A549 (cell line): ENCODE measurements at regions not wholly inside any gene's neighbourhood (a gene's known extent, or its start where the extent isn't known, plus 50 kb on each side); places are given as distances from the start of the nearest gene placed in this dataset.

Experiments used
- ATAC-seq, 2 experiments: fragments of 200-7000 bp in 1 of 2; fragments of >200 bp in 1 of 2; cut with Nextera tagmentation in 1 of 2; cut with Tn5 transposase in 1 of 2; 3 replicates each; pipeline versions ENCODE4 v1.8.0 to v1.9.1; 2018 to 2020; ENCODE audit warnings: mild to moderate bottlenecking in 1 of 2, moderate library complexity in 1 of 2
- CTCF ChIA-PET: fragments of 300-600 bp; sonication (Branson Sonifier 250); formaldehyde crosslinking; extraction: SDS; loops from one replicate; lab custom pipeline; 2021; ENCODE audit warnings: antibody characterized with exemption, inconsistent platforms; lab: Yijun Ruan, JAX
- POLR2A ChIA-PET: fragments of 350-600 bp; formaldehyde crosslinking; extraction: SDS; loops from one replicate; lab custom pipeline; 2021; ENCODE audit warnings: antibody characterized with exemption, inconsistent platforms; lab: Yijun Ruan, JAX
- DNase-seq, 2 experiments: peaks; one replicate each; pipeline versions ENCODE4 v3.0.0 to v3.0.0-alpha.2; 2011 to 2016; ENCODE audit warnings: low read depth in 1 of 2, low spot score in 1 of 2
- FAIRE-seq: peaks from 2 replicates; lab custom pipeline; 2011; peaks lifted over from hg19 to GRCh38; lab: Jason Lieb, UNC
- H3K27ac ChIP-seq, 2 experiments: fragments of >200 bp; sonication (Bioruptor Twin); formaldehyde crosslinking; 3 replicates each; pipeline ENCODE4 v1.5.1; 2016 to 2017
- H3K4me1 ChIP-seq: fragments of >200 bp; sonication (Bioruptor Twin); formaldehyde crosslinking; 3 replicates; pipeline ENCODE4 v1.6.1; 2016
- H3K4me2 ChIP-seq: fragments of >200 bp; sonication (Bioruptor Twin); formaldehyde crosslinking; 3 replicates; pipeline ENCODE4 v1.6.1; 2016
- H3K4me3 ChIP-seq: fragments of >200 bp; sonication (Bioruptor Twin); formaldehyde crosslinking; 3 replicates; pipeline ENCODE4 v1.5.1; 2016
- H3K9me3 ChIP-seq: fragments of >200 bp; sonication (Bioruptor Twin); formaldehyde crosslinking; 3 replicates; pipeline ENCODE4 v1.6.1; 2016
- BCL3 ChIP-seq: fragments of >200 bp; sonication (Bioruptor Twin); formaldehyde crosslinking; IDR thresholded peaks from 3 replicates; pipeline ENCODE4 v1.6.1; 2016
- CBX8 ChIP-seq: fragments of 200-600 bp; sonication (generic); IDR thresholded peaks from 2 replicates; pipeline ENCODE4 v1.6.1; 2016
- CEBPB ChIP-seq, 2 experiments: fragments of >200 bp in 1 of 2; sonication (Bioruptor Twin) in 1 of 2; formaldehyde crosslinking in 1 of 2; IDR thresholded peaks; 2 replicates each; pipeline ENCODE4 v1.6.1; 2012 to 2016
- CHD4 ChIP-seq: fragments of 200-600 bp; sonication (generic); IDR thresholded peaks from 2 replicates; pipeline ENCODE4 v1.6.1; 2016; ENCODE audit warnings: antibody characterized with exemption, mild to moderate bottlenecking, borderline replicate concordance
- CTCF ChIP-seq: fragments of >200 bp; sonication (Bioruptor Twin); formaldehyde crosslinking; IDR thresholded peaks from 3 replicates; pipeline ENCODE4 v1.5.1; 2016
- E2F6 ChIP-seq: IDR thresholded peaks from 2 replicates; pipeline ENCODE4 v1.6.1; 2012; ENCODE audit warnings: low read depth, borderline replicate concordance
- EHF ChIP-seq: fragments of 250-450 bp; sonication (Bioruptor Pico); IDR thresholded peaks from 2 replicates; pipeline ENCODE4 v1.5.0; 2020; ENCODE audit warnings: mild to moderate bottlenecking
- EP300 ChIP-seq, 2 experiments: fragments of >200 bp; sonication (Bioruptor Twin); formaldehyde crosslinking; IDR thresholded peaks; 2 replicates in 1 of 2; 3 replicates in 1 of 2; pipeline ENCODE4 v1.6.1; 2016 to 2017
- ESRRA ChIP-seq: fragments of 150-350 bp; IDR thresholded peaks from 2 replicates; pipeline ENCODE4 v1.6.1; 2014; ENCODE audit warnings: mild to moderate bottlenecking, low read length, borderline replicate concordance
- FOSB ChIP-seq: fragments of 250-450 bp; sonication (Bioruptor Pico); IDR thresholded peaks from 2 replicates; pipeline ENCODE4 v1.5.0; 2020; ENCODE audit warnings: mild to moderate bottlenecking, moderate library complexity
- FOXS1 ChIP-seq: fragments of 250-450 bp; sonication (Bioruptor Pico); IDR thresholded peaks from 2 replicates; pipeline ENCODE4 v1.5.0; 2020; ENCODE audit warnings: mild to moderate bottlenecking, moderate library complexity
- GATA3 ChIP-seq: IDR thresholded peaks from 2 replicates; pipeline ENCODE4 v1.6.1; 2012; ENCODE audit warnings: borderline replicate concordance
- HDAC2 ChIP-seq: fragments of 200-600 bp; sonication (generic); IDR thresholded peaks from 2 replicates; pipeline ENCODE4 v1.6.1; 2016
- HOXA7 ChIP-seq: fragments of 250-450 bp; sonication (Bioruptor Pico); IDR thresholded peaks from 2 replicates; pipeline ENCODE4 v1.5.0; 2020; ENCODE audit warnings: mild to moderate bottlenecking, moderate library complexity
- HOXB13 ChIP-seq: fragments of 250-450 bp; sonication (Bioruptor Pico); IDR thresholded peaks from 2 replicates; pipeline ENCODE4 v1.5.0; 2020; ENCODE audit warnings: low read depth, mild to moderate bottlenecking, moderate library complexity
- HOXB5 ChIP-seq: fragments of 250-450 bp; sonication (Bioruptor Pico); IDR thresholded peaks from 2 replicates; pipeline ENCODE4 v1.5.0; 2020; ENCODE audit warnings: mild to moderate bottlenecking, moderate library complexity
- JUNB ChIP-seq: fragments of >200 bp; sonication (Bioruptor Twin); formaldehyde crosslinking; IDR thresholded peaks from 2 replicates; pipeline ENCODE4 v1.6.1; 2016
- KDM5A ChIP-seq: fragments of 200-600 bp; sonication (generic); IDR thresholded peaks from 2 replicates; pipeline ENCODE4 v1.6.1; 2016; ENCODE audit warnings: antibody characterized with exemption, mild to moderate bottlenecking
- MAFK ChIP-seq: fragments of 450-650 bp; IDR thresholded peaks from 2 replicates; pipeline ENCODE4 v1.6.1; 2014; ENCODE audit not compliant: partially characterized antibody
- MAZ ChIP-seq: fragments of 150-350 bp; IDR thresholded peaks from 2 replicates; pipeline ENCODE4 v1.6.1; 2014; ENCODE audit warnings: antibody characterized with exemption, low read depth, low read length, borderline replicate concordance
- NFE2L2 ChIP-seq: fragments of 150-350 bp; conservative IDR thresholded peaks from 2 replicates; pipeline ENCODE4 v1.6.1; 2014; ENCODE audit warnings: low read length
- NR3C1 ChIP-seq: fragments of >200 bp; sonication (Bioruptor Twin); formaldehyde crosslinking; IDR thresholded peaks from 3 replicates; pipeline ENCODE4 v1.6.1; 2017
- PBX3 ChIP-seq: IDR thresholded peaks from 2 replicates; pipeline ENCODE4 v1.6.1; 2012
- POLR2AphosphoS2 ChIP-seq: conservative IDR thresholded peaks from 2 replicates; pipeline ENCODE4 v1.6.1; 2012; ENCODE audit warnings: low read length, improper control_type of control experiment, inconsistent platforms
- RAD21 ChIP-seq, 2 experiments: fragments of >200 bp in 1 of 2; sonication (Bioruptor Twin) in 1 of 2; formaldehyde crosslinking in 1 of 2; IDR thresholded peaks in 1 of 2; conservative IDR thresholded peaks in 1 of 2; 2 replicates in 1 of 2; 3 replicates in 1 of 2; pipeline ENCODE4 v1.6.1; 2012 to 2018; ENCODE audit warnings: inconsistent platforms in 1 of 2
- RARB ChIP-seq: fragments of 250-450 bp; sonication (Bioruptor Pico); IDR thresholded peaks from 2 replicates; pipeline ENCODE4 v1.8.0; 2021; ENCODE audit warnings: mild to moderate bottlenecking, moderate library complexity
- RCOR1 ChIP-seq: fragments of 150-350 bp; IDR thresholded peaks from 2 replicates; pipeline ENCODE4 v1.6.1; 2014; ENCODE audit warnings: antibody characterized with exemption, low read length, low read depth
- REST ChIP-seq: fragments of 200-600 bp; sonication (generic); IDR thresholded peaks from 2 replicates; pipeline ENCODE4 v1.6.1; 2016; ENCODE audit warnings: antibody characterized with exemption, mild to moderate bottlenecking, moderate library complexity
- SMC3 ChIP-seq: fragments of >200 bp; sonication (Bioruptor Twin); formaldehyde crosslinking; IDR thresholded peaks from 3 replicates; pipeline ENCODE4 v1.6.1; 2018; ENCODE audit warnings: inconsistent platforms
- ZC3H11A ChIP-seq: fragments of 450-650 bp; IDR thresholded peaks from 2 replicates; pipeline ENCODE4 v1.6.1; 2014; ENCODE audit warnings: antibody characterized with exemption, mild to moderate bottlenecking
- ZFP36 ChIP-seq: fragments of 450-650 bp; IDR thresholded peaks from 2 replicates; pipeline ENCODE4 v1.6.1; 2014; ENCODE audit warnings: borderline replicate concordance; ENCODE audit not compliant: partially characterized antibody
- ZSCAN20 ChIP-seq: fragments of 250-450 bp; sonication (Bioruptor Pico); IDR thresholded peaks from 2 replicates; pipeline ENCODE4 v1.8.0; 2022; ENCODE audit warnings: mild to moderate bottlenecking, moderate library complexity
- WGBS: methylation state at CpG from one replicate; pipeline ENCODE4 v1.1.6; 2017; ENCODE audit errors: missing lambda C conversion rate; 5-methylcytosine and 5-hydroxymethylcytosine counted together

GRCh38 chr1:87644579-87645190 lies 316.0 kb downstream of the LMO4 start:
- 66% methylated on average over 7 of the region's 7 CpGs for WGBS
- Histone ChIP-seq H3K9me3 (no peaks in the 10 kb centered on the region), H3K4me1 (no peaks in the 10 kb centered on the region), H3K4me3 (no peak overlapping the region), H3K4me2 (no peak overlapping the region), H3K27ac (no peak overlapping the region)
- ChIA-PET CTCF (no interaction called here), POLR2A (no interaction called here)
- ATAC-seq (no peak), FAIRE-seq (no peak), DNase-seq (no peak)
- TF ChIP-seq MAZ: no peak
- no peak for TF ChIP-seq EHF (CRISPR knock-in tag)
- no peak for TF ChIP-seq ZC3H11A
- no peak for TF ChIP-seq CEBPB (IDR thresholded peaks at IDR 0.05)
- TF ChIP-seq CHD4: no peak
- no peak for TF ChIP-seq ZSCAN20 (CRISPR knock-in tag)
- TF ChIP-seq MAFK: no peak
- no peak for TF ChIP-seq HOXB13
- no peak for TF ChIP-seq PBX3
- TF ChIP-seq NFE2L2: no peak
- TF ChIP-seq CTCF: no peak
- no peak for TF ChIP-seq JUNB
- no peak for TF ChIP-seq REST
- TF ChIP-seq FOXS1: no peak
- no peak for TF ChIP-seq GATA3
- no peak for TF ChIP-seq HOXA7 (CRISPR knock-in tag)

GRCh38 chr1:87647430-87648177 lies 318.9 kb downstream of the LMO4 start:
- CTCF ChIA-PET: no interaction called here
- FAIRE-seq: no peak
- WGBS: 88% methylated on average over 6 of the region's 6 CpGs
- TF ChIP-seq POLR2AphosphoS2 (no peak), ZFP36 (no peak), FOSB (CRISPR knock-in tag) (no peak), CBX8 (no peak), RCOR1 (no peak), RAD21 (conservative IDR thresholded peaks at IDR 0.05 in 1 of 2, IDR thresholded peaks at IDR 0.05 in 1 of 2) (no peak), RARB (CRISPR knock-in tag) (no peak), ESRRA (no peak), HOXB5 (CRISPR knock-in tag) (no peak), E2F6 (no peak), BCL3 (no peak), NR3C1 (no peak), KDM5A (no peak), ZC3H11A (no peak), FOXS1 (no peak), HDAC2 (no peak), SMC3 (no peak), EP300 (IDR thresholded peaks at IDR 0.05) (no peak), GATA3 (no peak)

More at GRCh38 chr1:87647430-87648177, 318.9 kb downstream of the LMO4 start:
- Histone ChIP-seq H3K4me1 (no peaks in the 10 kb centered on the region), H3K9me3 (no peaks in the 10 kb centered on the region), H3K4me2 (no peak overlapping the region), H3K4me3 (no peak overlapping the region), H3K27ac (no peak overlapping the region)
- DNase-seq (no peak), ATAC-seq (no peak)
- POLR2A ChIA-PET: no interaction called here
